Endothelial cell of hepatic sinusoid (primary cell): ENCODE measurements at regions not wholly inside any gene's neighbourhood (a gene's known extent, or its start where the extent isn't known, plus 50 kb on each side); places are given as distances from the start of the nearest gene placed in this dataset.

Experiments
- in situ Hi-C: cut with HindIII; loops from 2 replicates; pipeline ENCODE4 v1.10.0; 2017; ENCODE audit warnings: low sequenced_read_pairs

DNA sequence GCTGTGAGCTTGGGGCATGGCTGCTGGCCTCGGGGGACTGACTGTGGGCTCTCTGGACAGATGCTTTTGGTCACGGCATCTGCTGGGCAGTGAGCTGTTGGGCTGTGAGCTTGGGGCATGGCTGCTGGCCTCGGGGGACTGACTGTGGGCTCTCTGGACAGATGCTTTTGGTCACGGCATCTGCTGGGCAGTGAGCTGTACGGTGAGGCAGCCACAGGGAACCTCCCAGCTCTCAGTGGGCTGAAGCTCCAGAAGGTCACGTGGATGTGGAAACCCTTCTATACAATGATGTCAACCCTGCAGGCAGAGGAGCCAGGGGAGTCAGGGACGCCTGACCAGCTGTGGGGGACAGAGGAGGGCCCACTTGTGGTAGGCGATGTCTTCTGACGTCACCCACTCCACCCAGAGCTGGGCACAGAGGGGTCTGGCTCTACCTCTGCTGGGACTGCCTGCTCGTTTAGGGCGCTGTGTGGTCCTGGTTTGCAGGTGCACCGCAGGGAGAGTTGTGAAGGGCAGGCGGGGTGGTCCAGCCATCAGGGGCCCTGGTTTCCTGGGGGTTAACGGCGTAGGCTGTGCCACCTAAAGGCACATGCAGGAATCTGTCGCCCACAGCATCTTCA lies 1331.3 kb downstream of the BRD1 start:
- in situ Hi-C loops: loop anchor here (5.0 kb wide), 1 partner anchor 56 kb away; no protein-coding TSS in a partner anchor

DNA sequence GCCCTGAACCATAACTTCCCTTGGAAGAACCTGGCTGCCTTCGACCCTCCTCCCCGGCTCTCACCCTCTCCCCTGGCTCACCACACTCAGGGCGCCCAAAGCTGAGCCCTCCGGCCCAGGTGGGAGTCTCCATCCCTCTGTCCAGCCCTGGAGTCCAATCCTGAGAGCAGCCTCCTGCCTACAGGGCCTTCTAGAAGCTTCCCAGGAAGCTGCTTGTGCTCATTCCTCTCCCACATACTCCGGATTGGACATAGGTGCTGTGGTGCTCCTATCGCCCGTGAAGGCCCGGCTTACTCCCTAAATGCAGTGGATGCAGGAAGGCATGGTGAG lies 1332.0 kb downstream of the BRD1 start:
- in situ Hi-C loops: loop anchor here (5.0 kb wide), 1 partner anchor 57 kb away; no protein-coding TSS in a partner anchor

DNA sequence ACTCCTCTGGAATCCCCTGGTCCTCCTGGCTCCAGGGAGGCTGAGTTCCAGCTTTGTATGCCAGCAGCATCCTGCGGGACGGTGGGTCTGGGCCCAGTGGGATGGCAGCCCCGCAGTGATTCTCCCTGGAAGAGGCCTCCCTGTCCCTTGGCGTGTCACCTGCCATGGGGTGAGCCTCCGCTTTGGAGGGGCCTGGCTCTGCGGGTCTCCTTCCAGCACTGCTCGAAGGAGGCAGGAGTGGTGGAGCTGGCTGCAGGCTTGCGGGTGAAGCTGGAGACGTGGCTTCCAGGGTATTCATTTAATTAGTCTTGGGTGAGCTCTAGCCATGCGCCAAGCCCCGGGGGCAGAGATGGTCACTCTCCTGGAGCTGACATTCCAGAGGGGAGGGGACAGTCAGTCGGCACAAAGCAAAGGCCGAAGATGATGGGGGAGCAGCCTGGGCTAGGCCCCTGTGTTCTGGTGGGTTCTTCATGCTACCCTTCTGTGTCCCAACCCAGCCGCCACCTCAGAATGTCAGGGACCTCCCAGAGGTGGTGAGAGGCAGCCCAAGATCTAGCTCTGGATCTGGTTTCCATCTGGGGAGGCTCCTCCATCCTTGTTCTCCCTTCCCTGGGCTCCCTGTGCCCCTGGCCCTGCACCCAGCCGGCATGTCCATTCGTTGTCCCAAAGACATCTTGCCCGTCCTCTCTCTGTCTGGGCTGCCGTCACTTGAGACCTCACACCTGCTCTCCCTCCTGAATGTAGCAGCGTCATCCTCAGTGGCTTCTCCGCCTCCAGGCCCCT lies 1332.5 kb downstream of the BRD1 start:
- in situ Hi-C loops: loop anchor here (5.0 kb wide), 1 partner anchor 57 kb away; no protein-coding TSS in a partner anchor

DNA sequence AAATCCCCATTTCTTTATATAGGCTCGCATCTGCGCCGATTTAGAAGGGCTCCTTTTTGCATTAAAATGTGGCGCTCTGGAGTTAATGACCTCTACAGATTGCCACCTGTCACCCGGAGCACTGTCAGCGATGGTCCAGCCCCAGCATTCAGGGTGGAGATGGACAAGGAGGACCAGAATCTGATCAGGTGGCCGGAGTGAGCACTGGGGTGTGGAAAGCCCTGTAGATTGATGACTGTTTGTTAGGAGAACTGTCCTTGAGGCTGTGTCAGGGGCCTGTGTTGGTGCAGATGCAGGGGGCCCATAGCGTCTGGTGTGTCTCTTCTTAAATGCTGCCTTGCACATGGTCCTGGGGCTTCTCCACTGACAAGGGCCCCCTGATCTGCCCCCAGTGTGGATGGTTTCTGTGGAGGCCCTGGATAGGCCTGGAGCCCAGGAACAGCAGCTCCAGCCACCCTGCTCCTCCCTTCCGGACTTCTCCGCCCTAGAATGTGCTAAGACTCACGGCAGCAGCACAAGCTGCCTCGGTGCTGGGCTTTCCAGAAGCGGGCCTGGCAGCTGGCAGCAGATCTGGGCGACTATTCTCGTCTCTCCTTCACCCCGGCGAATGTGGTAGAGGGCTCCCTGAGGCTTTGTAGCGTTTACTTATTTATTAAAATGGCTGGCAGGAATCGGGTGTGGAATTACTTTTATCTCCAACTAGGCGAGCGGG lies 1333.3 kb downstream of the BRD1 start:
- in situ Hi-C loops: no loop called here

DNA sequence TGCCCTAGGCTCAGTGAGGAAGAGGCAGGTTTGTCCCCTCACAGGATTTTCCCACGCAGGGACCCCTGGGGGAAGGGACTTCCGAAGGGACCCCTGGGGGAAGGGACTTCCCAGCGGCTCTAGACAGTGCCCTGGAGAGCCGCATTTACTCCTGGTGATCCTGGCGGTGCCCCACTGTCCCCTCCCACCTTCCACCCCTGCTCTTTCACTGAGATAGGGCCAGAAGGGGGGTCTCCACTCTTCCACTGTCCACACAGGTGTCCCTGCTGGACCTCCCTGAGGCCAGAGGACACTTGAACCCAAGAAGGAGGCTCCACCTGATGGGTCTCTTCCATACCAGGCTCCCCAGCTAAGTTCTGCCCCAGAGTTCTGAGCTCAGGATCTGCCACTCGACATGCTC lies 1333.9 kb downstream of the BRD1 start:
- in situ Hi-C loops: no loop called here

DNA sequence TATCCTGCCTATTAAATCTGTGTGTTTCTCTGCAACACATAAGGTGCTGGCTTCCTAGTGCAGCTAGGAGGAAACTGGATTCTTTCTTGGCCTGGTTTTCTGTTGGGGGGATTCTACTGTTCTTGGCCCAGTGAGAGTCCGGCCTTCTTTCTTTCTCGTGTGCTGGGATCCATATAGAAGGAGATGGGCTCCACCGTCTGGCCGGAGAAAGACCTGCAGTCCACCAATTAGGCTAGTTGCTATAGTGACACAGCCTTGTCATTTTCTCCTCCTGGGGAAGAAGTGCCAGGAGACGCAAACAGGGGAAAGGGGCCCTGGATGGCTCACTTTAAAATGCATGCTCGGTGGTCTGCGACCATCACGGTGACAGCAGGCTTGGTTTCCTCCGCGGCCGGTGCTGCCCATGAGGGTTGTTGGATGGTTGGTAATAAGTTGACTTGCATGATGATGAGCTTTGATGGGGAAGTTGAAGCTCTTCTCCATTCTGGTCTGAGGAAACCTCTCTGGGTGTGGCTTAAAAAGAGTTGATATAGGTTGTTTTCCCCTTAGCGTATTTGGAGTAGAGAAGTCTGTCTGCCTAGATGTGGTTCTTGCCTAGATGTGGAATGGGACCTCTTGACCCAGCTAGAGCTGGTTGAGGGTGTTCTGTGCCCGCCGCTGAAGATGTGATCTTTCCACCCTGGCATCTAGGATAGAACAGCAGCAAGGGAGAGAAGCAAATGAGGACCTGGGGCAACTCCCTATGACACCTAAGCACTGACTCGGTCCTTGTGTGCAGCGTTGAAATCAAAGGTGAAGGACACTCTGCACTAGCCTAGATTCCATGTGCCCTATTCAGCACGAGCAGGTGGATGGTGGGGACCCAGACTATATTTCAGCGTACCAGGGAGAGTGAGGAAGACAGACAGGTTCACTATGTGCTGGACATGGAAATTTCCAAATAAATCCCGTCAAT lies 1335.0 kb downstream of the BRD1 start:
- in situ Hi-C loops: no loop called here

DNA sequence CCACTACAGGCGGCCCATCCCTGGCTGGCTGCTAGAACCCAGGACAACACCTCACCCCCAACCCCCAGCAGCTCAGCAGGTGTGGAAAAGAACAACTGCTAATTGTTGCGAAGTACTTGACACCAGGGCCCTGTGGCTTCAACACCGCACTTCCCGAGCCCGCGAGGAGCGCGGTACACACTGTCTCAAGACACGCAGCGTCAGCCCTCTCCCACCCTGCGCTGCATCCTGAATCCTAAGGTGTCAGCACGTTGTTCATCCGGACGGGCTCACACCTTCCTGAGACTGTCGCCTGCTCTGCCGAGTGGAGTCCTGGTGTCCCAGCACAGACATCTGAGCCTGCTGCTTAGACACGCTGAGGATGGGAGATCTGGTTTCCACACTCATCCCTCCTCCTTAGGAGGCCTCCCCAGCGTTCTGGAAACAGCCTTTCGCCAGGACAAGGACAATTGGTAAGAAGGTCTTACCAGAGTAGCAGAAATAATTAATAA lies 1336.2 kb downstream of the BRD1 start:
- in situ Hi-C loops: no loop called here

DNA sequence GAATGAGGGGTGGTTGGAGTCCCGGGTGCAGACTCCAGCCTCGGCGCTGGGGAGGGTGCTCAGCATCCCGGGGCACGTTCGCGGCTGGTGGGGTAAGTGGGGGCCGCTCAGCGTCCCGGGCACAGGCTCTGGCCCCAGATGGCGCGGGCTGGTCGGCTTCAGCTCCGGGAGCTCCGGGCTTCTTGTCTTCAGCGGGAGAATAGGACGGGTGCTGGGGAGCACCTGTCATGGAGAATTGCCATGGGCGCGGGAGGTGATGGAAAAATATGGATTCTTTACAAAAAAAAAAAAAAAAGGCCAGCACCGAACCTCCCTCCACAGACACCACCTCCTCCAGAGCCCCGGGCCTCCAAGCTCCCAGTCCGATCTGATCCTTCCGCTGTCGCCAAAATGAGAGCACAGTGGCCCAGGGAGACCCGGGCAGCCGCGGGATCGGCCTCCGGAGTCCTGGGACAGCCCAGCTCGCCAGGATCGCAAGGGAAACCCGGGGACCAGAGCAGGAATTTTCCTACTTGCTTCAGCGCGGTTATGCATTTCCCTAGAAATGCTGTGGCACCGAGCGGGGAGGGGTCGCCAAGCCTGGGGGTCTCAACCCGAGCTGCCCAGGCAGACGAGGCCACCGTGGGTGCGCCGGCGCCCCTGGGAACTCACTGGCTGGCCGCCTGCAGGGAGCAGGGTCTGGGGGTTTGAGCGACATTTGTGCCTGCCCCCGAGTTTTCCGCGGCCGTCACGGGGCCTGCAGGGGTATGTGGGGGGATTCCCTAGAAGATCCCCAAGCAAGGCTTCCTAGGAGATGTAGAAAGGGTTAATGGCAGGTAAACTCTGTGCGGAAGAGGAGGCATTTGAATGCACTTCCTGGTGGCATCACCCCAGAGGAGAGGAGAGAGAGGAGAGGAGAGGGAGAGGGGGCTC lies 1336.9 kb downstream of the BRD1 start:
- in situ Hi-C loops: no loop called here

DNA sequence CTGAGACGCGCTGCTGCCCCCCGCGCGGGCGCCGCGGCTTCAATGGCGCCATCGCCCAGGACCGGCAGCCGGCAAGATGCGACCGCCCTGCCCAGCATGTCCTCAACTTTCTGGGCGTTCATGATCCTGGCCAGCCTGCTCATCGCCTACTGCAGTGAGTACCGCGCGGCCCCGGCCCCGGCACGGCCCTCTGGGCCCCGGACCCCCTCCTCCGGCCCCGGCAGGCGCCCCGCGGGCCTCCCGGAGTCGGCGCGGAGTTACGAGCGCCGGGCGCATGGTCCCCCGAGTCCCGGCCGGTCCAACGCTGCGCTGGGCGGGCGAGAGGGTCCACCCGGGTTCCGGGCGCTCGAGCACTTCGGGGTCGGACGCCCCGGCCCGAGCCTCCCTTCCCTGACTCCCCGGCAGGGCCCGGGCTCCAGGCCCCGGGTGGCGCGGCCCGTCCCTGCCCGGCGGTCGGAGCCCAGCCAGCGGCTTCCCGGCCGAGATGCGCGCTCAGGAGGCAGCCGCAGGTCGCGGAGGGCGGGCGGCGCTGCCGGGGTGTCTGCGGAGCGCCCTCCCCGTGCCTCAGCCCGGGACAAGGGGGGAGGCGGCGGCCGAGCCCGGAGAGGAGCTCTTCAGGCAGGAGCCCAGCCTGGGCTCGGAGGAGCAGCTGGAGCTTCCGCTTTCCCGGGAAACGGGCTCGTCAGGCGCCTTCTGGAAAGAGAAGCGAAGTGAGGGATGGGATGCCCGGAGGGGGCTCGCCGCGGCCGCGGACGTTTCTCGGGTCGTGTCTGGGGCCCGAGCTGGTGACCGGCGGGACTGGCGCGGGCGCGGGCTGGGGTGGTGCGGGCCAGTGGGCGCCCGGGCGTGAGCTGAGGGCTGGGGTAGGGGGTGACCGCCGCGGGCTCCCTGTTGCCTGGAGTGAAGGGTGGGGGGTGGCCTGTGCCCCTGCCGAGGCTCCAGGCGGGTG lies 1337.8 kb downstream of the BRD1 start:
- in situ Hi-C loops: no loop called here

DNA sequence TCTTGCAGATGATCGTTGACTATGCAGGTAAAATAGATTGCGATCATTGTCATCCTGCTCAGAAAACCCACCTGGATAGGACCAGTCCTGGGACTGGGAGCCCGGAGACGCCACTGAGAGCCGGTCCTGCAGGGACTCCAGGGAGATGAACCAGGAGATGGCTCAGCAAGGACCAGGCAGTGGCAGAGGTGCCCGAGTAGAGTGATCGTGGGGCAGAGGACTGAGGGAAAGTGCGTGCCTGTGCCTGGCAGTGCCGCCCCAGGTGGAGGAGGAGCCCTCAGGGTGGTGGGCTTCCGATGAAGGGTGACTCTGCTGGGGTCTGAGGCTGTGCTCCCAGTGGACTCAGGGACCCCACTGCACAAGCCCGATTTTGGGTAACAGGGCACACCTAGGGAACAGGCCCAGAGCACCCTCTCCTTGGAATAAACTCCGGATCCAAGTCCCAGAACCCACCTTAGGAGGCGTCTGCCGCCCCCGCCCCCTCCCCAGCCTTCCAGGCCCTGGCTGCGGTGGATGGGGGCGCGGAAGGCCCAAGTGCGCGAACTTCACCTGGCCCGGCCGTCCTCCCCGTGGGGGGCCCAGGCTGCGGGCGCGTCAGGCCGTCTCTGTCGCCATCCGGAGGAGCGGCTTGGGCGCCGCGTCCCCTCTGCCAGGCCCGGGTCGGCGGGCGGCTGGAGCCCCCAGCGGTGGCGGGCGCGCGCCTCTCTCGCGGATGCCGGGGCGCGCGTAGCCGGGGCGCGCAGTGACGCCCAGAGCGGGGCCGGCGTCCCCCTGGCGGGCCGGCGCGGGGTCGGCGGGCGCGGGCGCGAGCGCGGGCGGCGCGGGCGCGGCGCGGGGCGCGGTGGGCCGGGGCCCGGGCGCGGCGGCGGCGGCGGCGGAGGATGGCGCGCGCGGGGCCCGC lies 1338.8 kb downstream of the BRD1 start:
- in situ Hi-C loops: no loop called here

DNA sequence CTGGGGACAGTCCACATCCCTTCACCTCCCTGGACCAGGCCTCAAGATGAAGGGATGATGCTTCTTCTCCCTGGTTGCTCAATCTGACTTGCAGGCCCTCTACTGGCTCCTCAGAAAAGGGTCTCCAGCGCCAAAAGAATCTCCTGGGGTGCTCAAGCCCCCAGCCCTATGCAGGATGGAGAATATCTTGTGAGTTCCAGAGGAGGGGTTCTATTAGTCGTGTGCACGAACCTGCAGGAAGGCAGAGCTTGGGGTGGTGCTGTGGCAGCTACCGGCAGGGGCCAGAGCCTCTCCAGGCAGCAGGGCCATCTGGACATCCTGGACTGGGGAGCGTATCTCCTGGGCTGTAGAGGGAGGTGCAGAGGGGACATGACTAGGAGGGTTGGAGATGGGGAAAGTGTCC lies 1339.5 kb downstream of the BRD1 start:
- in situ Hi-C loops: no loop called here

DNA sequence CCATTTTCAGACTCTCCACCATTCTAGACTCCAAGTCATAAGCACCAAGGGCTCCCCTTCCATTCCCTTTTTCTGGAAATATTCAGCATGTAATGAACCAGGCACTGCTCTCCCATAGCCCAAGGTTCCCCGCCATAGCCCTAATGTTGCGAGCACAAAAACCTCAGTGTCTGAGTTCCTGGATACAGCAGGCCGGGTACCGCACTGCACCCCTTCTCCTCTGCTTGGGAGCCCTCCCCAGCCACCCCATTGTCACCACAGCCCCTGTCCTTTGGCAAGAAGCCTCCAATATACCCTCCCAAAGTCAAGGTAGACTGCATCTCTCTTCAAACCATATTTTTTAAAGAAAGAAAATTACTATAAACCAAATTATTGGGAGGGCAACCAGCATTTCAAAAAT lies 1341.1 kb downstream of the BRD1 start:
- in situ Hi-C loops: no loop called here

DNA sequence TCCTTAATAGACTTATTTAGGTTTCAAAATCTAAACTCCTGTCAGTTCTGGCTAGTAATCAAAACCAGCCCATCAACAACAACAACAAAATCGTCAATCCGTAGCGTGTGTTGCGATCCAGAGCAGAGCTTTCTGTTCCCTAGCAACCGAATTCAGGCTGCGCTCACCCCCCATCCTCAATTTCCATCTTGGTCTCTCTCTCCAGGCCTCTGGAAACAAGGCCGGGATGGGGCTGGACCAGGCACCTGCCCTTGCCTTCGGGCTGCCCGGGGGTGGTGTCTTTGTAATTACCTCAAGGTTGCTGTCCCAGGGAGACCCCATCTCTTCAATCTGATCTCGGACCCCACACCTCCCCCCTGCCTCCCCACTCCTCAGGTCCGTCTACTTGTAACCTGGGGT lies 1341.5 kb downstream of the BRD1 start:
- in situ Hi-C loops: no loop called here

DNA sequence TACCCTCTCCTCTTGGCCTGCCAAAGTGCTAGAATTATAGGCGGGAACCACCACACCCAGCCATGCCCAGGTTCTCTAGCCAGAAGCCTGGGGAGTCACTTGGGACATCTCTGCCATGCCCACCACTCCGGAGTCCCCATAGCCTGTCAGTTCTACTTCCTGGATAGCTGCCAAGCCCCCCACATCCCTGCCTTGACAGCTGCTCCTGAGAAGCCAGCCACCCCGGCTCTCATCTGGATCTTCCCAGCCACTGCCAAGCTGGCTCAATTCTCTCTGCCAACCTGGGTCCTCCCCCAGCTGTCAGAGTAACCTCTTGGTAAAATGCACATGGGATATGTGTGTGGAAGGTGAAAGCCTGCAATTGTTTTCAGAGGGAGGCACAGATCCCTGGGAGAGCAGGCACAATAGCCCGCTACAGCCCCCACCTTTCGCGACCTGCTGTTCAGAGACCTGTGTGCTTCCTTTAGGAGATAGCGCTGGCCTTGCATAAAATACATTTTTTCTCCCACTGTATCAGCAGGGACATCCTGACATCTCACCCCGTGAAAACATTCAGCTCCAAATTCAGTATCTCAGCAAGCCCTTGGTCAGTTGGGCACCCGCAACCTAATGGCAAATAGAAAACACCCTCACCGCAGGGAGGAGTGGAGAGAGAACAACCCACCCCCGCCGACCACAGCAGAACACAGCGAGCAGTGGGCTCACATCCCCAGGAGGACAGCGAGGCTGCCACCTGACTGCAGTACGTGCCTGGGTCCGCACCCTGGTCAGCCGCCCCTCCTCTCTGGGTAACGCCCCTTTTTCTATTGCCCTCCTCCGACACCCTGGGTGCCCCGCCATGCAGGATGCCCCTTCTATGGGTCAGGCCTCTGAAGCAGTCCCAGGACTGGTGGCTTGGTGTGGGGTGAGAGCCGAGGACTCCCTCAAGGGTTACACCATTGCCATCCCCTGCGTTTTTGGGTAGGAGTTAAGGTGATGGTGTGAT lies 1342.2 kb downstream of the BRD1 start:
- in situ Hi-C loops: no loop called here

DNA sequence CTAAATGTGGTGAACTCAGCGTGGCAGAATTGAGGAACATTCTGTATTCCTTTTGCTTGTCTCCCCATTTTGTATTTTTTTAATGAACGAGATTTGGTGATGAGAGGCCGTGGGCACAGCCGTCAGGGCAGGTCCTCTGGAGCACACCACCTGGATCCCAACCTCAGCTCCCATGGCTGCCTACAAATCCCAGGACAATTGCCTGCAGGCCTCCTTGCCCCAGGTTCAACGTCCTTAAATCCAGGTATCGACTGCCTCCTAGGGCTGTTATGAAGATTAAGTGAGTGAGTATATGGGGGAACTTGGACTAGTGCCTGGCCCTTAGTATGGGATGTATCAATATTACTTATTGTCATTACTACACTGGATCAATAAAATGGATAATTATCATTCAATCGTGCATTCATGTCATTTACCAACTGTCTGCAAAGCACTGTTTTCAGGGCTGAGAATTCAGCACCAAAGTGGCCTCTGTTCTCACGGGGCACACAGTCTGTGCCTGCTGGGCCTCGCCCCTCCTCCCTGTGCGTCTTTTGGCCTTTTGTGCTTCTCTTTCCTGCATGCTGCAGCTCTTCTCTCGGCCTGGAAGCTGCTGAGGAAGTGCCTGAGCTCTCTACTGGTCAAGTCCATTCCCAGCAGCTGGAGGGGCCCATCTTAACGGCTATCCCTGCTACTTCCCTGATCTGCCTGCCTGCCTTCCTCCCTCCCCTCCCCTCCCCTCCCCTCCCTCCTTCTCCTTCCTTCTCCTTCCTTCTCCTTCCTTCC lies 1343.7 kb downstream of the BRD1 start:
- in situ Hi-C loops: no loop called here

DNA sequence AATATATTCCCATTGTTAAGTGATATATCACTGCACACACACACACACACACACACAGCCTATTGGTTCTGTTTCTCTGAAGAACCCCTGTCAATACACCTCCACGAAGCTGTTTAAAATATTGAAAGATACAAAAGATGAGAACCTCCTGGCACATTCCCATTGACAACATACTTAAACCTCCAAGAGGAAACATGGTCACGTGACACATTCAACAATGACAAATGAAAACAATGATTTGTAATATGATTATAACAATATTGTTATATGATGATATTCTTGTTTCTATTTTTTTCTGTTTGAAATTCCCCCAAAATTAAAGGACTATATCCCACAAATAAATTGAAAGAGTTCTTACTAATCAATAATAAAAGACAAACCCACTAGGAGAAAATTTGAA lies 1344.9 kb downstream of the BRD1 start:
- in situ Hi-C loops: no loop called here
